Heart left ventricle (tissue), 13 donors: ENCODE measurements at regions not wholly inside any gene's neighbourhood (a gene's known extent, or its start where the extent isn't known, plus 50 kb on each side); places are given as distances from the start of the nearest gene placed in this dataset.

Experiments used
- POLR2A ChIP-seq, 2 donors: fragments of 450-650 bp; IDR thresholded peaks; one replicate each; pipeline ENCODE4 v1.6.1; 2017; ENCODE audit warnings: antibody characterized with exemption in 2 of 2, mild to moderate bottlenecking in 2 of 2, moderate library complexity in 2 of 2
- TF ChIP-seq, protein P1 (sequence below), 12 donors: fragments of 200-600 bp; sonication (generic) in 4 of 12; IDR thresholded peaks; one replicate each; pipeline versions ENCODE4 v1.5.0 to v1.8.0; 2018 to 2022; ENCODE audit warnings: antibody characterized with exemption in 12 of 12, mild to moderate bottlenecking in 5 of 12
- donor health status: ischemic (EF 13 %, LVEDD 7.1; RV severe dilation, severe dysfunction).
- donor health status: DM: no; HTN: yes; CAD: no.
- donor health status: DM: no; HTN: no; CAD: no.
- donor health status: ischemic (EF 25% LVEDD 6.9; RV normal size, moderate dysfunction).
- donor health status: ischemic (EF 25% LVEDD 5.7; RV mildly dilated, moderate dysfunction).
- donor health status: ischemic (EF 35%, LVEDD 5.7; RV mildly dilated, moderate dysfunction).
- donor health status: nonischemic (EF 11% LVEDD 7.7; RV severe dilation, severe dysfunction).
- donor health status: DM: yes; HTN: yes; CAD: no.
- donor health status: PGD.
- donor health status: ischemic (EF 29% LVEDD 5.4; RV normal size, mild dysfunction).
- donor health status: nonischemic (EF 23%, LVEDD 6.1; RV moderate dilation, normal function).

GRCh38 chr9:7961076-7961475 is 161.5 kb upstream of the DMAC1 start:
- TF ChIP-seq POLR2A (IDR thresholded peaks at IDR 0.05): no peak
- TF ChIP-seq, protein P1, sequence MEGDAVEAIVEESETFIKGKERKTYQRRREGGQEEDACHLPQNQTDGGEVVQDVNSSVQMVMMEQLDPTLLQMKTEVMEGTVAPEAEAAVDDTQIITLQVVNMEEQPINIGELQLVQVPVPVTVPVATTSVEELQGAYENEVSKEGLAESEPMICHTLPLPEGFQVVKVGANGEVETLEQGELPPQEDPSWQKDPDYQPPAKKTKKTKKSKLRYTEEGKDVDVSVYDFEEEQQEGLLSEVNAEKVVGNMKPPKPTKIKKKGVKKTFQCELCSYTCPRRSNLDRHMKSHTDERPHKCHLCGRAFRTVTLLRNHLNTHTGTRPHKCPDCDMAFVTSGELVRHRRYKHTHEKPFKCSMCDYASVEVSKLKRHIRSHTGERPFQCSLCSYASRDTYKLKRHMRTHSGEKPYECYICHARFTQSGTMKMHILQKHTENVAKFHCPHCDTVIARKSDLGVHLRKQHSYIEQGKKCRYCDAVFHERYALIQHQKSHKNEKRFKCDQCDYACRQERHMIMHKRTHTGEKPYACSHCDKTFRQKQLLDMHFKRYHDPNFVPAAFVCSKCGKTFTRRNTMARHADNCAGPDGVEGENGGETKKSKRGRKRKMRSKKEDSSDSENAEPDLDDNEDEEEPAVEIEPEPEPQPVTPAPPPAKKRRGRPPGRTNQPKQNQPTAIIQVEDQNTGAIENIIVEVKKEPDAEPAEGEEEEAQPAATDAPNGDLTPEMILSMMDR (IDR thresholded peaks at IDR 0.05): no peak
